Chondrocyte (in vitro differentiated cells): ENCODE measurements at regions not wholly inside any gene's neighbourhood (a gene's known extent, or its start where the extent isn't known, plus 50 kb on each side); places are given as distances from the start of the nearest gene placed in this dataset.
"Not testable (repeated sequence)": the region's sequence is repeated elsewhere in the genome, so short reads cannot be mapped to it uniquely, and the experiment has no call there.

Experiments
- DNase-seq: peaks from one replicate; pipeline ENCODE4 v3.0.0; 2021; ENCODE audit warnings: mixed read lengths, low spot score
- H3K27ac Mint-ChIP-seq: one replicate; pipeline ENCODE4 v1.8.0; 2021; ENCODE audit warnings: mild to moderate bottlenecking, moderate library complexity, mixed read lengths; ENCODE audit not compliant: unreplicated experiment
- H3K27me3 Mint-ChIP-seq: 2 replicates; pipeline ENCODE4 v1.8.0; 2021; ENCODE audit warnings: low read depth, mixed read lengths
- H3K36me3 Mint-ChIP-seq: 2 replicates; pipeline ENCODE4 v1.8.0; 2021; ENCODE audit warnings: low read depth, mixed read lengths
- H3K4me1 Mint-ChIP-seq: 2 replicates; pipeline ENCODE4 v1.8.0; 2021; ENCODE audit warnings: low read depth, mild to moderate bottlenecking, mixed read lengths
- H3K4me3 Mint-ChIP-seq: one replicate; pipeline ENCODE4 v1.8.0; 2021; ENCODE audit warnings: mild to moderate bottlenecking, moderate library complexity, mixed read lengths; ENCODE audit not compliant: unreplicated experiment
- H3K9me3 Mint-ChIP-seq: 2 replicates; pipeline ENCODE4 v1.8.0; 2021; ENCODE audit warnings: low read depth, mixed read lengths
- CTCF ChIP-seq: fragments of 200-600 bp; sonication (generic); IDR thresholded peaks from 2 replicates; pipeline ENCODE4 v1.5.0; 2021; ENCODE audit warnings: antibody characterized with exemption, mild to moderate bottlenecking, moderate library complexity

GRCh38 chr4:66367043-66367660 lies 696.9 kb upstream of the EPHA5 start:
- Mint-ChIP-seq H3K4me1 (no peaks in the 10 kb centered on the region), H3K27me3 (no peaks in the 10 kb centered on the region), H3K4me3 (no peak overlapping the region), H3K9me3 (peaks cover 4% of the 10 kb centered on the region), H3K36me3 (no peaks in the 10 kb centered on the region), H3K27ac (no peak overlapping the region)
- no peak for TF ChIP-seq CTCF
- no peak for DNase-seq

DNA sequence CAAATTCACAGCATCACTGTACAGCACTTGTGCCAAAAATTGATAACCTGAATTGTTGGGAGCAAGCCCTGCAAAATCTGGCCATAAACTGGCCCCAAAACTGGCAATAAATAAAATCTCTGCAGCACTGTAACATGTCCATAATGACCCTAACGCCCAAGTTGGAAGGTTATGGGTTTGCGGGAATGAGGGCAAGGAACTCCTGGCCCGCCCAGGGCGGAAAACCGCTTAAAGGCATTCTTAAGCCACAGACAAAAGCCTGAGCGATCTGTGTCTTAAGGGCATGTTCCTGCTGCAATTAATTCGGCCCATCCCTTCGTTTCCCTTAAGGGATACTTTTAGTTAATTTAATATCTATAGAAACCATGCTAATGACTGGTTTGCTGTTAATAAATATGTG lies 690.1 kb upstream of the EPHA5 start:
- not testable (repeated sequence) for H3K36me3 Mint-ChIP-seq, H3K27me3 Mint-ChIP-seq, H3K4me1 Mint-ChIP-seq, H3K4me3 Mint-ChIP-seq, H3K9me3 Mint-ChIP-seq, DNase-seq, H3K27ac Mint-ChIP-seq

DNA sequence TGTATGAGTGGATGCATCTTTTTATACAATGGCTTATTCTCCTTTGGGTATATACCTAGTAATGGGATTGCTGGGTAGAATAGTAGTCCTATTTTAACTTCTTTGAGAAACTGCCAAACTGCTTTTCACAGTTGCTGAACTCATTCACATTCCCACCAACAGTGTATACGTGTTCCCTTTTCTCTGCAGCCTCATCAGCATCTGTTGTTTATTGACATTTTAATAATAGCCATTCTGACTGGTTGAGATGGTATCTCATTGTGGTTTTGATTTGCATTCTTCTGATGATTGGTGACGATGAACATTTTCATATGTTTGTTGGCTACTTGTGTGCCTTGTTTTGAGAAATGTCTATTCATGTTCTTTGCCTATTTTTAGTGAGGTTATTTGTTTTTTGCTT lies 687.0 kb upstream of the EPHA5 start:
- no peak overlapping the region for H3K27ac Mint-ChIP-seq
- DNase-seq, result no peak

GRCh38 chr4:66355328-66355727 lies 685.0 kb upstream of the EPHA5 start:
- Mint-ChIP-seq H3K4me3 (no peak overlapping the region), H3K36me3 (no peaks in the 10 kb centered on the region), H3K4me1 (no peaks in the 10 kb centered on the region), H3K9me3 (no peaks in the 10 kb centered on the region), H3K27me3 (no peaks in the 10 kb centered on the region), H3K27ac (no peak overlapping the region)
- TF ChIP-seq CTCF, result no peak
- DNase-seq, result no peak

More for the DNA sequence above, 687.0 kb upstream of the EPHA5 start:
- no peak overlapping the region for H3K4me3 Mint-ChIP-seq
- H3K9me3 Mint-ChIP-seq, result no peaks in the 10 kb centered on the region
- no peaks in the 10 kb centered on the region for H3K4me1 Mint-ChIP-seq
- TF ChIP-seq CTCF, result no peak
- H3K27me3 Mint-ChIP-seq, result no peaks in the 10 kb centered on the region
- H3K36me3 Mint-ChIP-seq, result no peaks in the 10 kb centered on the region

- no peak overlapping the region for H3K27ac Mint-ChIP-seq
- H3K36me3 Mint-ChIP-seq, result no peaks in the 10 kb centered on the region
- H3K4me3 Mint-ChIP-seq, result no peak overlapping the region
- H3K9me3 Mint-ChIP-seq, result no peaks in the 10 kb centered on the region
- no peaks in the 10 kb centered on the region for H3K4me1 Mint-ChIP-seq
- no peaks in the 10 kb centered on the region for H3K27me3 Mint-ChIP-seq
- DNase-seq, result no peak
- TF ChIP-seq CTCF, result no peak
Measured at GRCh38 chr4:66351761-66352160, 681.5 kb upstream of the EPHA5 start.

DNA sequence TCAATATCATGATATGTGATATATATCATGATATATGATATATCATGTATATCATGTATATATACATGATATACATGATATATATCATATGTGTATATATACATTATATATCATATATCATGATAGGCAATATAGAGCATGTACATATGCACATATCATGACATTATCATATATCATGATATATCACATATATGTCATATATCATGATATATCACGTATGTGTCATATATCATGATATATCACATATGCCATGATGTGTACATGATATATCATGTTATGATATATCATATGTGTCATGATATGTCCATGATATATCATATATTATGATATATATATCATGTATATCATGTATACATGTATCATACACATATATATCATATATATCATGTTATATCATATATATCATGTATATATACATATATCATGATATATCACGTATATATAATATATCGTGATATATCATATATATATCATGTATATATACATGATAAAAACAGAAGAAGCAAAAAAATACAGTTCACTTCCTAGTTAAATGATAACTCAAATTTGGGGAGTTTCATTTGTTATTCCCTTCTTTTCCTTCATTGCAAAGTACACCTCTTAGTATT lies 670.1 kb upstream of the EPHA5 start:
- Mint-ChIP-seq H3K4me3 (no peak overlapping the region), H3K9me3 (no peaks in the 10 kb centered on the region)
- no peak for TF ChIP-seq CTCF

More for the DNA sequence above, 670.1 kb upstream of the EPHA5 start:
- Mint-ChIP-seq H3K4me1 (no peaks in the 10 kb centered on the region), H3K36me3 (no peaks in the 10 kb centered on the region), H3K27me3 (no peaks in the 10 kb centered on the region), H3K27ac (no peak overlapping the region)
- no peak for DNase-seq
